PC-3 (cell line): ENCODE measurements at regions not wholly inside any gene's neighbourhood (a gene's known extent, or its start where the extent isn't known, plus 50 kb on each side); places are given as distances from the start of the nearest gene placed in this dataset.

Experiments used
- ATAC-seq: fragments of 200-7000 bp; cut with Tn5 transposase; 2 replicates; pipeline ENCODE4 v1.9.1; 2020; ENCODE audit warnings: mild to moderate bottlenecking, moderate library complexity
- BruUV-seq: library from RNA; stranded (reverse); fragments of 400-500 nt; replicated peaks from 2 replicates; lab custom pipeline; 2021; lab: Mats Ljungman, UMichigan
- CTCF ChIA-PET: fragments of 300-600 bp; sonication (Branson Sonifier 250); formaldehyde crosslinking; loops from one replicate; lab custom pipeline; 2022; ENCODE audit warnings: antibody characterized with exemption; lab: Charles Lee
- POLR2A ChIA-PET: fragments of 300-600 bp; sonication (Branson Sonifier 250); formaldehyde crosslinking; loops from one replicate; lab custom pipeline; 2022; ENCODE audit warnings: antibody characterized with exemption; ENCODE audit not compliant: unreplicated experiment; lab: Charles Lee
- DNase-seq: peaks from one replicate; pipeline ENCODE4 v3.0.0-alpha.2; 2015
- H2AFZ ChIP-seq: fragments of 300-600 bp; sonication (generic); 2 replicates; pipeline ENCODE4 v1.6.0; 2016; ENCODE audit warnings: antibody characterized with exemption, low read length
- H3F3A ChIP-seq: fragments of 300-600 bp; sonication (generic); one replicate; pipeline ENCODE4 v1.6.0; 2017; ENCODE audit warnings: antibody characterized with exemption, low read length, control low read depth, mild to moderate bottlenecking; ENCODE audit not compliant: unreplicated experiment
- H3K27ac ChIP-seq: fragments of 300-600 bp; sonication (generic); 2 replicates; pipeline ENCODE4 v1.5.1; 2016; ENCODE audit warnings: mild to moderate bottlenecking, low read length
- H3K27me3 ChIP-seq: fragments of 300-600 bp; sonication (generic); 2 replicates; pipeline ENCODE4 v1.6.1; 2016; ENCODE audit warnings: low read length, mixed read lengths
- H3K36me3 ChIP-seq: fragments of 300-600 bp; sonication (generic); 2 replicates; pipeline ENCODE4 v1.6.1; 2016; ENCODE audit warnings: low read depth, mixed run types, low read length, mixed read lengths
- H3K4me1 ChIP-seq: fragments of 300-600 bp; sonication (generic); 2 replicates; pipeline ENCODE4 v1.5.1; 2016; ENCODE audit warnings: low read length; ENCODE audit not compliant: insufficient read depth
- H3K4me2 ChIP-seq: fragments of 300-600 bp; sonication (generic); 2 replicates; pipeline ENCODE4 v1.6.0; 2016; ENCODE audit warnings: low read length
- H3K4me3 ChIP-seq: fragments of 300-600 bp; sonication (generic); 2 replicates; pipeline ENCODE4 v1.5.1; 2016; ENCODE audit warnings: mild to moderate bottlenecking, low read length, mixed read lengths
- H3K79me2 ChIP-seq: fragments of 300-600 bp; sonication (generic); 2 replicates; pipeline ENCODE4 v1.6.1; 2017; ENCODE audit warnings: low read length, mixed read lengths
- H3K9ac ChIP-seq: fragments of 300-600 bp; sonication (generic); 2 replicates; pipeline ENCODE4 v1.6.0; 2016; ENCODE audit warnings: mild to moderate bottlenecking, low read length
- H3K9me2 ChIP-seq: fragments of 300-600 bp; sonication (generic); replicated peaks from 2 replicates; pipeline ENCODE4 v1.6.1; 2016; ENCODE audit warnings: mixed run types, low read length, mixed read lengths
- H3K9me3 ChIP-seq: fragments of 300-600 bp; sonication (generic); 2 replicates; pipeline ENCODE4 v1.6.1; 2016; ENCODE audit warnings: low read length, mixed read lengths
- H4K20me1 ChIP-seq: fragments of 300-600 bp; sonication (generic); 2 replicates; pipeline ENCODE4 v1.6.1; 2016; ENCODE audit warnings: low read length, mixed read lengths
- CTCF ChIP-seq: fragments of 300-600 bp; sonication (generic); conservative IDR thresholded peaks from 2 replicates; pipeline ENCODE4 v1.5.1; 2017; ENCODE audit warnings: antibody characterized with exemption, low read depth, mild to moderate bottlenecking, low read length
- EZH2 ChIP-seq: fragments of 300-600 bp; sonication (generic); IDR thresholded peaks from one replicate; pipeline ENCODE4 v1.6.1; 2017; ENCODE audit warnings: antibody characterized with exemption, mild to moderate bottlenecking, low read length; ENCODE audit not compliant: unreplicated experiment
- EZH2phosphoT487 ChIP-seq: fragments of 300-600 bp; sonication (generic); IDR thresholded peaks from 2 replicates; pipeline ENCODE4 v1.6.1; 2018; ENCODE audit warnings: mild to moderate bottlenecking, antibody characterized with exemption, low read length, borderline replicate concordance
- intact Hi-C: fragments of 100-400 bp; cut with micrococcal nuclease; formaldehyde crosslinking; loops from 2 replicates; pipeline ENCODE4 v1.9.0; 2023

GRCh38 chr3:39587113-39587512 lies 119.6 kb downstream of the MOBP start:
- Histone ChIP-seq H3K9me3 (no peaks in the 10 kb centered on the region), H3K4me1 (no peaks in the 10 kb centered on the region), H3K27me3 (peaks cover 8% of the 10 kb centered on the region; the same call in 1 of the 2 replicates), H2AFZ (no peak overlapping the region), H3K4me2 (no peak overlapping the region), H3K27ac (no peak overlapping the region), H3F3A (no peaks in the 10 kb centered on the region), H3K79me2 (no peaks in the 10 kb centered on the region), H4K20me1 (no peaks in the 10 kb centered on the region), H3K36me3 (no peaks in the 10 kb centered on the region), H3K9me2 (no peaks in the 10 kb centered on the region), H3K4me3 (no peak overlapping the region), H3K9ac (no peak overlapping the region)
- ChIA-PET POLR2A (no interaction called here), CTCF (no interaction called here)
- TF ChIP-seq EZH2phosphoT487 (no peak), CTCF (no peak), EZH2 (no peak)
- no TSS peak for BruUV-seq
- ATAC-seq: no peak
- intact Hi-C loops: no loop called here
- DNase-seq: no peak

- no peak for DNase-seq
- Histone ChIP-seq H4K20me1 (no peaks in the 10 kb centered on the region), H3K9me2 (no peaks in the 10 kb centered on the region), H3K4me2 (no peak overlapping the region), H3K36me3 (no peaks in the 10 kb centered on the region), H3K9ac (no peak overlapping the region), H3K79me2 (no peaks in the 10 kb centered on the region), H3K27ac (no peak overlapping the region), H3K4me3 (no peak overlapping the region), H3K27me3 (peaks cover 16% of the 10 kb centered on the region), H2AFZ (no peak overlapping the region), H3F3A (no peaks in the 10 kb centered on the region), H3K4me1 (no peaks in the 10 kb centered on the region), H3K9me3 (no peaks in the 10 kb centered on the region)
- no peak for ATAC-seq
- TF ChIP-seq EZH2 (no peak), EZH2phosphoT487 (no peak), CTCF (no peak)
- CTCF ChIA-PET: no interaction called here
- intact Hi-C loops: no loop called here
- no TSS peak for BruUV-seq
- POLR2A ChIA-PET: no interaction called here
Measured at GRCh38 chr3:39590806-39591205, 123.3 kb downstream of the MOBP start.

GRCh38 chr3:39592311-39593050 lies 125.0 kb downstream of the MOBP start:
- intact Hi-C loops: loop anchor here (2.0 kb wide), 1 partner anchor 46 kb away; no protein-coding TSS in a partner anchor
- BruUV-seq: no TSS peak

More at GRCh38 chr3:39592311-39593050, 125.0 kb downstream of the MOBP start:
- H3K27me3 ChIP-seq: peaks cover 16% of the 10 kb centered on the region
- H3K27ac ChIP-seq: no peak overlapping the region
- ATAC-seq: no peak
- ChIA-PET POLR2A (no interaction called here), CTCF (no interaction called here)
- TF ChIP-seq EZH2: no peak
- no peak for TF ChIP-seq EZH2phosphoT487
- no peak for TF ChIP-seq CTCF
- no peaks in the 10 kb centered on the region for H3K36me3 ChIP-seq
- no peak overlapping the region for H3K4me3 ChIP-seq
- H3K4me2 ChIP-seq: no peak overlapping the region
- H4K20me1 ChIP-seq: no peaks in the 10 kb centered on the region
- H3K9me2 ChIP-seq: no peaks in the 10 kb centered on the region
- no peaks in the 10 kb centered on the region for H3K4me1 ChIP-seq
- peak; percentile 35 for DNase-seq
- H3K79me2 ChIP-seq: no peaks in the 10 kb centered on the region
- no peak overlapping the region for H2AFZ ChIP-seq
- H3K9me3 ChIP-seq: no peaks in the 10 kb centered on the region
- no peak overlapping the region for H3K9ac ChIP-seq
- no peaks in the 10 kb centered on the region for H3F3A ChIP-seq
